Gastroesophageal sphincter (tissue), 4 donors: ENCODE measurements at regions not wholly inside any gene's neighbourhood (a gene's known extent, or its start where the extent isn't known, plus 50 kb on each side); places are given as distances from the start of the nearest gene placed in this dataset.

Source experiments
- ATAC-seq: fragments of 150-250 bp; one replicate; pipeline ENCODE4 v1.9.1; 2016; ENCODE audit warnings: mild to moderate bottlenecking, moderate library complexity
- H3K27ac ChIP-seq, 4 donors: fragments of 200-600 bp; sonication (generic) in 3 of 4; 1 replicate in 3 of 4; 2 replicates in 1 of 4; pipeline ENCODE4 v1.5.1; 2016 to 2019
- H3K27me3 ChIP-seq: fragments of 200-600 bp; sonication (generic); one replicate; pipeline ENCODE4 v1.5.1; 2019
- H3K36me3 ChIP-seq, 2 donors: fragments of 200-600 bp; sonication (generic); one replicate each; pipeline ENCODE4 v1.5.1; 2019; ENCODE audit warnings: control low read depth in 1 of 2
- H3K4me1 ChIP-seq, 3 donors: fragments of 200-600 bp; sonication (generic); 1 replicate in 2 of 3; 2 replicates in 1 of 3; pipeline ENCODE4 v1.5.1; 2016 to 2019; ENCODE audit warnings: control low read depth in 2 of 3
- H3K4me3 ChIP-seq, 2 donors: fragments of 200-600 bp; sonication (generic); one replicate each; pipeline ENCODE4 v1.5.1; 2019; ENCODE audit warnings: mild to moderate bottlenecking in 1 of 2, moderate library complexity in 1 of 2
- H3K9me3 ChIP-seq, 3 donors: fragments of 200-600 bp; sonication (generic); one replicate each; pipeline ENCODE4 v1.5.1; 2017 to 2019; ENCODE audit warnings: control low read depth in 2 of 3
- CTCF ChIP-seq, 4 experiments: fragments of 200-600 bp in 2 of 4; fragments of 450-650 bp in 2 of 4; sonication (generic) in 1 of 4; IDR thresholded peaks; one replicate each; pipeline ENCODE4 v1.5.1; 2017 to 2019; ENCODE audit warnings: antibody characterized with exemption in 4 of 4, mild to moderate bottlenecking in 2 of 4, moderate library complexity in 2 of 4
- EP300 ChIP-seq: sonication (generic); formaldehyde crosslinking; IDR thresholded peaks from one replicate; pipeline ENCODE4 v1.6.1; 2017; ENCODE audit warnings: antibody characterized with exemption, mild to moderate bottlenecking
- POLR2A ChIP-seq, 2 donors: fragments of 450-650 bp; IDR thresholded peaks; one replicate each; pipeline ENCODE4 v1.6.1; 2017; ENCODE audit warnings: antibody characterized with exemption in 2 of 2, mild to moderate bottlenecking in 2 of 2, moderate library complexity in 1 of 2
- POLR2AphosphoS5 ChIP-seq: sonication (generic); formaldehyde crosslinking; IDR thresholded peaks from one replicate; pipeline ENCODE4 v1.6.1; 2017; ENCODE audit warnings: antibody characterized with exemption
- WGBS, 2 donors: methylation state at CpG; one replicate each; pipeline ENCODE4 v1.1.5; 2018; ENCODE audit warnings: low coverage in 1 of 2; 5-methylcytosine and 5-hydroxymethylcytosine counted together

DNA sequence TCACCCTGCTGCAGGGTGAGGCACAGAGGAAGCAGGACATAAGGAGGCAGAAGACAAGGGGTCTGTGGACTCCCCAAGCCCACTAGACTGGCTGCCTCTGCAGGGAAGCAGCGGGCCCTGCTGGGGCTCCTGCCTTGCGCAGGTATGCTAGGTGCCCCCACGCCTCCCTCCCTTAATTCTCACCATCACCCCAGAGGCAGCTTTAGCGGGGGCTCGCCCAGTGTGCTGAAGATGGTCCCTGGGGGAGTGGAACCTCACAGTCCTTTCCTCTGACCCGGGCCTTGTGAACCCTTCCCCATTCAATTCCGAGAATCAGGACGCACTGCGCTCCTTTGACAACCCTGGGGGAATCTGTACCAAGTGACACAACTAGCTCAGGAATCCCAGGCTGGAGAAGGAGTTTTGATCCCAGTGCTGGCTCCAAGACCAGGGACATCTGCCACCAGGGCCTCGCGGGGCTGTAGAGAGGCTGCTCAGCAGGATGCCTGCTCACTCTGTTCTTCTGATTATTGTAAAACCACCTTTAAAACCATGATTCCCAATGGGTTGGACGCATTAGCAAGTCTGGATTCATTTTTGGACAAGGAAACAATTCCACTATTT, 468.4 kb downstream of the TCERG1L start:
- H3K27ac ChIP-seq, result no peak overlapping the region
- ATAC-seq, result no peak
- no peaks in the 10 kb centered on the region for H3K4me1 ChIP-seq
- no peak for TF ChIP-seq POLR2AphosphoS5
- TF ChIP-seq CTCF (IDR thresholded peaks at IDR 0.05), result no peak
- no peak for TF ChIP-seq POLR2A (IDR thresholded peaks at IDR 0.05)
- no peak for TF ChIP-seq EP300
- H3K27me3 ChIP-seq, result peaks cover 23% of the 10 kb centered on the region
- no peaks in the 10 kb centered on the region for H3K36me3 ChIP-seq
- H3K4me3 ChIP-seq, result no peak overlapping the region
- 80 to 100% methylated on average over 1 to 3 of the region's 12 CpGs for WGBS, 2 donors
- no peaks in the 10 kb centered on the region for H3K9me3 ChIP-seq

- H3K9me3 ChIP-seq, result peaks cover 0 to 8% (median 0%) of the 10 kb centered on the region in 3 donors
- no peak overlapping the region for H3K27ac ChIP-seq
- no peaks in the 10 kb centered on the region for H3K4me1 ChIP-seq
- 66 to 75% methylated on average over 7 of the region's 7 CpGs for WGBS, 2 donors
- no peak overlapping the region for H3K4me3 ChIP-seq
- H3K27me3 ChIP-seq, result peaks cover 21% of the 10 kb centered on the region
- no peak for TF ChIP-seq POLR2AphosphoS5
- TF ChIP-seq EP300, result no peak
- no peak for TF ChIP-seq POLR2A (IDR thresholded peaks at IDR 0.05)
- TF ChIP-seq CTCF (IDR thresholded peaks at IDR 0.05), result no peak
- no peaks in the 10 kb centered on the region for H3K36me3 ChIP-seq
- no peak for ATAC-seq
These were observed 467.2 kb downstream of the TCERG1L start for GRCh38 chr10:130844310-130844709.

- Histone ChIP-seq H3K4me1 (no peaks in the 10 kb centered on the region), H3K36me3 (no peaks in the 10 kb centered on the region), H3K9me3 (peaks cover 0 to 25% (median 0%) of the 10 kb centered on the region in 3 donors), H3K4me3 (no peak overlapping the region), H3K27ac (no peak overlapping the region), H3K27me3 (peaks cover 14% of the 10 kb centered on the region)
- no peak for ATAC-seq
- no peak for TF ChIP-seq POLR2A (IDR thresholded peaks at IDR 0.05)
- WGBS, 2 donors, result 8% methylated on average over 1 of the region's 1 CpG; no CpG with 5 or more reads in 1 of the 2 donors
These were observed 464.4 kb downstream of the TCERG1L start for GRCh38 chr10:130847170-130847569.

DNA sequence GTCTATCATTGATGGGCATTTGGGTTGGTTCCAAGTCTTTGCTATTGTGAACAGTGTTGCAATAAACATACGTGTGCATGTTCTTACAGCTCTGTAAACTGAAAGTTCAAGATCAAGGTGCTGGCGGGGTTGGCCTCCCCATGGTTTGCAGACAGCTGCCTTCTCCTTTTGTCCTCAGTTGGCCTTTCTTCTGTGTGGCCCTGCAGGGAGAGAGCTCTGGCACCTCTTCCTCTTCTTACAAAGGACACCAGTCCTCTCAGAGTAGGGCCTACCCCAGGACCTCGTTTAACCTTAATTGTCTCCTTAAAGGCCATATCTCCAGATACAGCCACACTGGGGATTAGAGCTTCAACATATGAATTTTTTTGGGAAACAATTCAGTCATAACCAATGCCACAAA, 462.7 kb downstream of the TCERG1L start:
- Histone ChIP-seq H3K4me1 (no peaks in the 10 kb centered on the region), H3K36me3 (no peaks in the 10 kb centered on the region), H3K27ac (no peak overlapping the region), H3K27me3 (peaks cover 8% of the 10 kb centered on the region), H3K4me3 (no peak overlapping the region), H3K9me3 (peaks cover 0 to 41% (median 0%) of the 10 kb centered on the region in 3 donors)
- TF ChIP-seq EP300 (no peak), CTCF (IDR thresholded peaks at IDR 0.05) (no peak), POLR2A (IDR thresholded peaks at IDR 0.05) (no peak), POLR2AphosphoS5 (no peak)
- ATAC-seq, result no peak
- WGBS, 2 donors, result 56 to 61% methylated on average over 2 to 3 of the region's 3 CpGs

DNA sequence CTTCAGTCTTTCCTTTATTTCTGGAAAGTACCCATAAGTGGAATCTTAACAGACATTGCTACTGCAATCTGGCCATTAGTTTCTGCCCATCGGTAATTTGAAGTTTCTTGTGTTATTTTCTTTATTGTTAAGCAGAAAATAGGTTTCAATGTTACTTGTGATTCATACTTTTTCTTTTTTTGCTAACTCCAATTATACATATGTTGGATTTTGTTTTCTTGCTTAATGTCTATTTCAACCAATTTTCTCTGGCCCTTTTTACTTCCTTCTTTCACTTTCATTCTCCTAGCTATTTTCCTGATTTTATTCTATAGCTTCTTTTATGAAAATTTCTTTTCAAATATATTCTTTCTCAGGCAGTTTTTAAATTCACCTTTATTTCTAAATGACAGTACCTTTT, 457.4 kb downstream of the TCERG1L start:
- H3K4me1 ChIP-seq, result no peaks in the 10 kb centered on the region
- H3K27ac ChIP-seq, result no peak overlapping the region
- peaks cover 6% of the 10 kb centered on the region for H3K27me3 ChIP-seq
- ATAC-seq, result no peak
- WGBS, 2 donors, result 54 to 80% methylated on average over 1 of the region's 1 CpG
- no peak for TF ChIP-seq CTCF (IDR thresholded peaks at IDR 0.05)
- TF ChIP-seq POLR2AphosphoS5, result no peak
- no peak for TF ChIP-seq EP300
- TF ChIP-seq POLR2A (IDR thresholded peaks at IDR 0.05), result no peak
- H3K4me3 ChIP-seq, result no peak overlapping the region
- H3K36me3 ChIP-seq, result no peaks in the 10 kb centered on the region
- peaks cover 0 to 57% (median 0%) of the 10 kb centered on the region in 3 donors for H3K9me3 ChIP-seq
